HG03432 (cell line): ENCODE measurements at regions not wholly inside any gene's neighbourhood (a gene's known extent, or its start where the extent isn't known, plus 50 kb on each side); places are given as distances from the start of the nearest gene placed in this dataset.
"Not testable (repeated sequence)": the region's sequence is repeated elsewhere in the genome, so short reads cannot be mapped to it uniquely, and the experiment has no call there.

Experiments
- ATAC-seq: cut with Tn5 transposase; IDR thresholded peaks from one replicate; pipeline ENCODE4 v1.9.1; 2021; ENCODE audit warnings: mild to moderate bottlenecking, moderate library complexity; ENCODE audit not compliant: unreplicated experiment

DNA sequence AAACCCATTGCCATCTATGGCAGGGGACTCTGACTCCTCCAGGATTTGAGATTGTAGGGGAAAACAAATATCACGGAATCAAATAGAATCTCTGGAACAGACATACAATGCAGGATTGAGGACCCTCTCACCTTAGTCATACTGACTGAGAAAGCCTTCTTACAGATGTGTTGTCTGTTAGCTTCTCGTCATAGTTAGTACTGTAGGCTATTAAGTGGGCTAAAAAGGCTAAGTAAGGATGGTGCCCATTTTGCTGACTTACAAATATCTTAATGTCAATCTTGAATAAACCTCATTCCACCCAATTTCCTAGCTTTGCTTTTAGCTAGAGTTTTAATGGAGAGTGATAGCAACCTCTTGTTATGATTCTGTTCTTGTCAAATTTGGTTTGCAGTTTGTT, 352.4 kb downstream of the QKI start:
- no peak for ATAC-seq

DNA sequence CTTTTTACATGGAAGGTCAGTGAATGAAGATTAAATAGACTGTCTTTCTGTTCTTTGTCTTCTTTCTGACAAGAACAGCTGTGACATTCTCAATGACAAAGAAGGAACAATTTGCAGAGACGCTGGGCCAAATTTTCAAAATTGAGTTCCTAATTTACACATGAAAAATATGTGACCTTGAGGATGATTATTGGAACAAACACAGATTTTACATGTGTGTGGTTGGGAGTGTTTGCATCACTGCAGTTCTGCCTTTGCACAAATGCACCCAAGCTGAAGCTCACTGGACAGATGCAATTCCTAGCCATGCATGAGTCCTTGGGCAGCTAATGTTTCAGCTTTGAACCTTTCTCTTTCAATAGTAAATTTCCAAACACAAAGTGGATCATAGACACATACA, 350.8 kb downstream of the QKI start:
- no peak for ATAC-seq

DNA sequence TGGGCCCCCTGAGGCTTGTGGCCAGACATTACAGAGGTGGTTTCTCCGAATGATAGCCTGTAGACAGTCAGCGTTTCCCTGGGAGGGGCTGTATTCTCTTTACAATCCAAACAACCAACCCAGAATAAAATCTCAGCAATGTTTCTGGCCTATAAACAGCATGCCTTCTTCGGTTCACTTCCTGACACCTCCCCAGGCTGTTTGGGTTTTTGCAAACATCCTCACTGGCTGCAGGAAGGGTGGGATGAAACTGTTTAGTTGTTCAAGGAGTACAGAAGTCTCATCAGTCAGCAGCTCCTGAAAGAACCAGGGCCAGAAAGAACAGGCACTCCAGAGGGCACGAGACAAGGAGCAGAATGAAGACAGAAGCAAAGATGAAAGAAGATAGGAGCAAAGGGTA, 350.0 kb downstream of the QKI start:
- ATAC-seq = no peak

DNA sequence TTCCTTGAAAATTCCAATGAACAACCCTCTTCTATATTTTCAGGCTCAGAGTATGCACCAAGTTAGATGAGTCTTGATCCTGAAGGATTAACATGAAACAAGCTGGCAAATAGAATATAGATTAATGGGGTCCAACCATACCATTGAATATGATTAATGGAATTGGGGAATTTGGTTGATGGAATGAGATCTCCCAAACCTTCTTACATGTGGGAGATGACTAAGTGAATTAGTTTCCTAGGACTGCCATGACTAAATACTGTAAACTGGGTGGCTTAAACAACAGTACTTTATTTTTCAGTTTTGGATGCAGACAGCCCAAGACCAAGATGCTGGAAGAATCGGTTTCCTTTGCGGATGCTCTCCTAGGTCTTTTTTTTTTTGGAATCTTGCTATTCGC, 347.0 kb downstream of the QKI start:
- ATAC-seq = no peak

DNA sequence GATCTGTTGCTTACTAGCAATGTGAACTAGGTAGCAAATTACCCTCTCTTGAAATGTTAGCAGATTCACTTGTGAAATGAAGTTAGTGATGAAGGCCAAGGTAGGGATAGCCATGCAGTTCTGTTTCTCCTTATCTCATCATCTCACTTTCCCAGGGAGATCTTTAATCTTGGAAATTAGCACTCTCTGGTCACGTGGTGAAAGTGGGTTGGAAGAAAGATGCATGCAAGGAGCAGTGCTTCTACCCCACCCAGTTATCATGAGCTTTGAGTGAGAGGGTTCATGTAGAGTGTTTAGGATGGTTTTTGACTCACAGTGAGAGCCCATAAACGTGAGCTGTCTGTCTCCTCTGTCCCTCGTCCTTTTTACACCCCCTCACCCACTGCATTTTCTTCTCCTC, 346.3 kb downstream of the QKI start:
- no peak for ATAC-seq

DNA sequence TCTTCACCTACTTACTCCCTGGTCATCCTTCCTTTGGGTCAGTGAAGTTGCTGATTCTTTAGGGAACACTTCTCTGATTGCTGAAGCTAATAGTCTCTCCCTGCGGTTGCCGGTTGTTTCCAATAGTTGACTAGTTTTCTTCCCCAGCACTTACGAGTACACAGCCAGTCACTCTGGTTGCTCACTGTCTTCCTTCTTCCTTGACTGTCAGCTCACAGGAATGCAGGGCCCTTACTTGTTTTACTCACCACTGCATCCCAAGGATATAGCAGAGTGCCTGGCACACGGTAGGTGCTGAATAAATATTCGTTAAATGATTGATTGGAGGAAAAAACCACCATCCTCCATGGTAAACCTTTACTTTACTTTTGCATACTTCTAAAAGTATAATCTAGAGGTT, 345.0 kb downstream of the QKI start:
- ATAC-seq = no peak

DNA sequence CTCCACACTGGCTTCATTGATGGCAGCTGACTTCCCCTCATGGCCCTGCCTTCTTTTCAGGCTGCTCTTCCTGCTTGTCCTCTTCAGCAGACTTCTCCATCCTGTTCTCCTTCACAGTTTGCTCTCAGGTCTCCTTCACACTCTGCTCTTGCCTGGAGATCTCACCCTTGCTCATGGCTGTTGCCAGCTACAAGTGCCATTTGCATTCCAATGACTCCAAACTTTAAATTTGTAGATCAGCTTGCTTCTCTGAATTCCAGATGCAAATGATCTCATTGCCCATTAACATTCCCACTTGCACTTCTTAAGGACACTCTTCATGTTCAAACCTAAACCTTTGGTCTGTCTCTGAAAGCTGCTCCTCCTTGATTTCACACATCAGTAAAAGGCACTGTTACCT, 343.0 kb downstream of the QKI start:
- no peak for ATAC-seq

DNA sequence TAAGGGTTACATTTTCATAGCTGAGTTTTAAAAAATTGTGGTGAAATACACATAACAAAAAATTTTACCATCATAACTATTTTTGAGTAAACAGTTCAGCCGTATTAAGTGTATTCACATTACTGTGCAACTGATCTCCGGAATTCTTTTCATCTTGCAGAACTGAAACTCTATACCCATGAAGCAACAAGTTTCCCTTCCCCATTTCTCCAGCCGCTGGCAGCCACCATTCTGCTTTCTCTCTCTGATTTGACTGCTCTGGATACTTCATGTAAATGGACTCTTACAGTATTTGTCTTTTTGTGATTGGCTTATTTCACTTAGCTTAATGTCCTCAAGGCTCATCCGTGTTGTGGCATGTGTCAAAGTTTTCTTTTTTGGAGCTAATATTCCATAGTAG, 341.6 kb downstream of the QKI start:
- ATAC-seq = peak; percentile 100

DNA sequence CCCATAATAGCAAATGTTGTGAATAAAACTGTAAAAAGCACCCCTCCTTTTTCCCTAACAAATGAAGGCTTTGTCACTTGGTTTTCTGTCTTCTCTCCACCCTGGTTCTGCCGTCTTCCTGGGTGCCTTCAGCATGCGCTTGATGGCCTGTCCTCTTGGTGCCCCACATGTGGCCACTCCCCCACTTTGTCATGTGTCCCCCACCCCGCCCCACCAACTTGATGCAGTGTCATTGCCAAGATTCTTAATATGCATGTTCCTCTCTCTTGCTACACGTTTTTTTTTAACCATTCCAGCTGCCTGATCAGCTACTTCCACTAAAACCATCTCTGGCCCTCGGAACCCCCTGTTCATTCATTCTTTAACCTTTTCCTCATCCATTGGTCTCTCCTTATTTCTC, 340.3 kb downstream of the QKI start:
- ATAC-seq = no peak

DNA sequence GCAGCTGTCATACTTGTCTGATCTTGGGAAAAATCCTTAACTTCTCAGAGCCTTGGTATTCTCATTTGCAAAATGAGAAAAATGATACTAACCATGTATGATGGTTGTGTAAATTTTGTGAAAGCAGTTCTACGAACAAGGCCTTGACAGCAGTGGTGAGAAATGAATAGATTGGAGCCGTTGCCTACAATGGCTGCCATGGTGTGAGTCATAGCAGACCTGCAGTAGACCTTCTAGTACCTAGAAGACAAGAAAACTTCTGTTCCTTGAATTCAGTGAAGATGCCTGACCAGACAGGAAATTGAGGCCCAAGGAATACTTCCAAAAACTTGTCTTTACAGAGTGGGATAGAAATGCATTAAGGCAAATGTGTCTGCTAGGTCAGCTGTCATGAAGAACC, 338.9 kb downstream of the QKI start:
- ATAC-seq = no peak

DNA sequence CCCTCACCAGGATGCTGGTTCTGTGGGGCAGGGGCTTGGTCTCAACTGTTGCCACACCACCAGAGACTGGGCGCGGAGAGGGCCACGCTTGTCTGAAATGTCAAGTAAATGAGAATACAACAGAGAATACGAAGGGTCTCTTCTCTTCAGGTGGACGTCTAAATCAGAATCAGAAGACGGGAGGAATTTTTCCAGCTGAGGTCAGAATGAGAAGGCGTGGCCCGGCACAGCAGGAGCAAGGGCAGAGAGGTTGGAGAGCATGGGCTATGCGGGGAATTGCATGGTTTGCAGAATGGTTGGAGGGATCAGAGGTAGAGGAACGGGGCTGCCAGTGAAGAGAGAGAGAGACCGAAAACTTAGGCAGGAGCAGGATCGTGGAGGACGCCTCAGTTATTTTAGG, 337.9 kb downstream of the QKI start:
- no peak for ATAC-seq

DNA sequence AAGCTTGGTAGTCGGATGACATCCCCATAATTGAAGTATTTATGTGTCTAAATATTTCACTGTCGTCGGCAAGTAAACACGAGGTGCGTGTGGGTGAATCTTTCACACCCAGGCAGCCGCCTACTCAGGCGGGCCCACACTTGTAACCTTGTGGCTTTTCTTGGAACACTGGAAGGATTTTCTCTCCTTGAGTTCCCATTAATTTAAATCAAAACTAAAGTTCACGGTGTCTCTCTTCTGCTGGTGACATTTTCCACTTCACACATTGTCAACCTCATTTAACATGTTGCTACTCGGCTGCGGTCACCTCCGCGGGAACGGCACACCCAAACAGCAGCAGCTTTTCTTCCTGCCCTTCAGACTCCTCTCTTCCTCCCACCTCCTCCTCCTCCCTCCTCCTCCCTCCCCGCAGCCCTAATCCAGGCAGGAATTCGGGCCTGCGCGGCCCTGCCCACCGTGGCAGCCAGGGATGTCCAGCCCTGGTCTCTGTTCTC, 336.6 kb downstream of the QKI start:
- no peak for ATAC-seq

DNA sequence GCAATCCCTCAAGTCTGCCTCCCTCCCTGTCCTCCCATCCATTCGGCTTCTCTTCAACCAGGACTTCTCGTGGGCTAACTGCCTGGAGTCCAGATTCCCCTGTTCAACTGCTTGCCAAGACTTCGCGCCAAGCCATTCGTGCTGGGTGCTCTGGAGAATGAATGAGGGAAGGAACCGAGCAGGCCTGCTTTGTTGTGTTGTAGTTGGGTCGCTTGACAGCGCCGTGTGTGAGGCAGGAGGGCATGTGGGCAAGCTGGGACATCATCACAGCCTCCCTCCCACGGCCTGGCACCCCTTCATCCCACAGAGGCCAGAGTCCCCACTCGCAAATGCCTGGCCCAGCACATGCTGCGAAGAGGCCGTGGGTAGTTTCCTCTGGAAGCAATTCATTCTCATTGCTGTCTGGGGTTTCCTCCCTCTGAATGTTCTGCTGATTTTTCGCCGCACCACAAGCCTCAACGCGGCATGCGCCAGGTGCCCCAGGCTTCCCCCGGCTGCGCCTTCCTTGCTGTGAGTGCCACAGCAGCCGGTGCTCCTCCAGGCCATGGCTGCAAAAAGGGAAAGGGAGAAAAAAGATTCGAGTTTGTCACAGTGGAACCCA, 336.0 kb downstream of the QKI start:
- ATAC-seq = no peak

DNA sequence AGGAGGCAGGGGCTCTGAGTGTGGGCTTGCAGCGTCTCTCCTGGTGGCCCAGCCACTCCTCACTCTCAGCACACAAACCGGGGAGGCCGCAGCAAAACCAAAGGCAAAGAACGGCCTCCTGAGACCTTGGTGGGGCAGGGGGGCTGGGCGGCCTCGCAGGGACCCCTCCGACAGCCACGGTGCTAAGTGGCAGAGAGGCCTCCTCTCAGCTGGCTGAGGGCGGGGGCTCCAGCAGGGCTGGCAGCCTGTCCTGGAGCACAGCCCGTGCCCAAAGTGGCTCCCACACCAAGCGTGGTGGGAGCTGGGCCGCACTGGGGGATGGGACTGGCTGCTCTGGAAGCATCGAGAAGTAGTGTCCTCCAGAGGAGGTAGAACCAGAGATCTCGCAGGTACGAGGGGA, 334.4 kb downstream of the QKI start:
- no peak for ATAC-seq

DNA sequence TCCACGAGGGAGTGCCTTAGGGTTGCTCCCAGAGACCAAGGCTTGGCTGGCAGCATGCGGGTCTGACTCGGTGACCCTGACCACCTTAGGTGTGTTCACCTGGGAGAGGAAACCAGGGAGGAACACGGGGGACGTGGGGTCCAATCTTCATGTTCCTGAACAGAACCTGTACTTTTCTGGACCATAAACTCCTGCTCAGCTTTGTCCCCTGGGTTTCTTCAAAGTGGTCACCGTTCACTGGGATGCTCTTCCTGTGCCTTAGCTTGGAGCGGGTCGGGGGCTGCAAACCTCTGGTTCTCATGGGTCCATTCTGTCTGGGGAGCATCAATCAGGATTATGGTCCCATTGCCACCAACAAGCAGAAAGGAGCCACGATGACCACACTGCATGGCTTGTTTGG, 333.5 kb downstream of the QKI start:
- no peak for ATAC-seq

DNA sequence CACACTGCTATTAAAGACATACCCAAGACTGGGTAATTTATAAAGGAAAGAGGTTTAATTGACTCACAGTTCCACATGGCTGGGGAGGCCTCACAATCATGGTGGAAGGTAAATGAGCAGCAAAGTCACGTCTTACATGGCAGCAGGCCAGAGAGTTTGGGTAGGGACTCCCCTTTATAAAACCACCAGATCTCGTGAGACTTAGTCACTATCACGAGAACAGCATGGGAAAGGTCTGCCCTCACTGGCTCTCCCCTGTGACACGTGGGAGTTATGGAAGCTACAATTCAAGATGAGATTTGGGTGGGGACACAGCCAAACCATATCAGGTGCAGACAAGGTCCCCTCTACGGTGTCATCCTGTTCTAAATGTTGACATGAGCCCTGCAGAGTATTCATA, 332.5 kb downstream of the QKI start:
- not testable (repeated sequence) for ATAC-seq

DNA sequence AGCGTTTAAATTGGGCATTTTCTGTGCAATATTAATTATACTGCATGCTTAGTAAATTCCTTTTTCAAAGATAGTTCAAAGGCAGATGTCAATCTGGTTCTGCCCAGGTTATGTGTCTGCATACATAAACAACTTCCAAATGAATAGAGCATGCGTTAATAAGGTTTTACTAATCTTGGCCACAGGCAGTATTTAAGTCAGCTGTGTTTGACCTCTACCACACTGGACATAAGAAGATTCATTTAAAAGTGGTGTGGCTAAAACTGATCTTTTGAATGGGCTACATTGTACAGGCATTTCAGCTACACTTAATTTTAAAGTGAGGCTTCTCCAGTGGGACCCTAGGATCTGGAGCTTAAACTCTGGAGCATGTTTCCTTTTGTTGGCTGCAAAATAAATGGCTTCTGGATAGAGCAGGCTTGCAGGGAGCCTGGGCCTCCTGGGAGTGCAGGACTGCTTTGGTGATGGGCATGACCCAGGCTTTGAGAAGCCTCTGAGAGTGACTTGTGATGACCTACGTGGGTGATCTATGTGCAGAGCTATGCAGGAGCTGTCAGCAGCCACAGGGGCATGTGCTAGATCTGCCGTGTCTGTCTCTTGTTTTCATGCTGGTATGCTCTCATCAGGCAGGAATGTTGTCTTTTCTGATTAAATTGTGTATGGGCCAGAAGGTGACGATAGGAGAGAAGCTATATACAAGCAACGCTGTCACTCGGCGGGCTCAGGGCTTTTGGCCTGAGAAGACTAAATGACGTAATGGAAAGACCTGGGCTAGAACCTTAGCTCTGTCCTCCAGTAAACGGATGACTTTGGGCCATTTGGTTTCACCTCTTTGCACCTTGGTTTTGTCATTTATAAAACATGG, 331.2 kb downstream of the QKI start:
- no peak for ATAC-seq

DNA sequence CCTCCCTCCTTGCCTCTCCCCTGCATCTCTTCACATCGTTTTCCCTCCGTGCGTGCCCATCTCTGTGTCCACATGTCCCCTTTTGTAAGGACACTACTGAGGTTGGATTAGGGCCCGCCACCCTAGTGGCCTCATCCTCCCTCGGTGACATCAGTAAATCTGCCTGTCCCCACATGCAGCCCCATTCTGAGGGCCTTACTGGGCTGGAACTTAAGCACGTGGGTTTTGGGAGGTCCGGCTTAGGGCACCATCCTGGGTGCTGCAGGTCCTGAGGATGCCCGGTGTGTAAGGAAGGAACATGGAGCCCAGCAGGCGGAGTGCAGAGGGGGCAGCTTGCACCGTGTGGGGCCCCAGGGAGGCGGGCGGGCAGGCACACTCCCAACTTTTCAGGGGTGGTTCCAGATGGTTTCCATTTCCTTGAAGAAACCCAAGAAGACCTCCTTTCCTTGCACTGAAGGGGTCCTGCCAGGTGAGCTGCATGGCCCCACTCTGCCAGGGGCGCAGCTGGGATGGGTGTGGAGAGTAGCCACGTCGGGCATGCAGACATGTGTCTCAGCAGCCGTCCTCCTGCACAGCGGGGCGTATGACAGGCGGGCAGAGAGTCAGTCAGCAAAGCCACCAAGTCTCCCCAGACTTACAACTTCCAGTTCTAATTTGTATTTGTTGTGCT, 329.9 kb downstream of the QKI start:
- no peak for ATAC-seq

DNA sequence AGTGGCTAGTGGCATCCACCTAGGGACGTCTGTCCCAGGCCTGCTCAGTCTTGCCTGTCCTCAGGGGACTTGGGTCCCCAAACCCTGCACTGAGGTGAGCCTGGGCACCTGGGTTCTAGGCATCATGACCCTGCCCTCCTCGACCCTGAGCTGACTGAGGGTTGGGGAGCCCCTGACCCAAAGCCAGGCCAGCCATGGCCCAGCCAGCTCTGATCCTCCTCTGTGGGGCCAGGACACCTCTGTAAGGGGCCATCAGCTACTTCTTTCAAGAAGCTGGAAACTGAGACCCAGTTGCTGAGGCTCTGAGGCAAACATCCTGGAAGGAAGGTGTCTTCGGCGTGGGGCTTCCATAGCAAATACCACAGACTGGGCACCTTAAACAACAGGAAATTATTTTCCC, 329.3 kb downstream of the QKI start:
- ATAC-seq = no peak

DNA sequence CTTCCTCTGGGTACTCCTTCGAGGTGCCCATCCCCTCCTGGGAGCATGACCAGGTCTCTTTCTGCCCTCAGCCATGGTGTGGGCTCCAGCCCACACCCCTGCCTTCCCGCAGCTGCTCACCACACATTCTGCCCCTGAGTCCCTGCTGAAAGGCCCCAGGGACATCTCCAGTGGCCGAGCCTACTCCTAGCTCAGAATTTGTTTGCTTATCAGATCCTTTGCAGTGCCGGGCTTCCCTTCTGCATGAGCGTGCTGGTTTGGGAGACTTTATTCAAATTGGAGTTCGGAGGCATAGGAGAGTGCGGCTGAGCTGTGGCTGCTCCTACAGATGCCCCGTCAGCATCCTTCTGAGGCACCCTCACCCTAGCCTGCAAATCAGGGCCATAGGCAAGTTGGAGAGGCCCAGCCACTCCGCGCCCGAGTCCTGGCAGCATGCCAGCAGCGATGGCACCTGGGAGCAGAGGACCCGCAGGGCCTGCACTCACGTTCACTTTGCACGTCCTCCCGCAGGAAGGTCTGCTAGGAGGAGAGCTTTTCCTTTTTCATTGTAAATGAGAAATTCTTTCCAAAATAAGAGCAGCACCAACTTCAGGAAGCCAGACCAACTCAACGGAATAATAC, 327.3 kb downstream of the QKI start:
- ATAC-seq = no peak

DNA sequence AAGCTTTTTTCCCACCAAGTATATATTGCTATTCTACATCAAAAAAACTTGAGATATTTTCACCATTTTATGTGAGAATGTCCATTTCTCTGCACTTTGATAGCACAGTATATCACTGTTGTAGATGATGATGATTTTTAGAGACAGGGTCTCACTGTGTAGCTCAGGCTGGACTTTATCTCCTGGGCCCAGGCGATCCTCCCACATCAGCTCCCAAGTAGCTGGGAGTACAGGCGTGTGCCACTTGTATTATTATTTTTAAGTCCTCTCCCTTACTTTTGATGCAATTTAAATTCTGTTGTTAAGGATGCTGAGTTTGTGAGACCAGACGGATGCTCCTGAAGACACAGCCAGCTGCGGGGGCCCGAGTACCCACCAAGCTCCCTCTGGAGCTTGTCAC, 326.8 kb downstream of the QKI start:
- no peak for ATAC-seq

DNA sequence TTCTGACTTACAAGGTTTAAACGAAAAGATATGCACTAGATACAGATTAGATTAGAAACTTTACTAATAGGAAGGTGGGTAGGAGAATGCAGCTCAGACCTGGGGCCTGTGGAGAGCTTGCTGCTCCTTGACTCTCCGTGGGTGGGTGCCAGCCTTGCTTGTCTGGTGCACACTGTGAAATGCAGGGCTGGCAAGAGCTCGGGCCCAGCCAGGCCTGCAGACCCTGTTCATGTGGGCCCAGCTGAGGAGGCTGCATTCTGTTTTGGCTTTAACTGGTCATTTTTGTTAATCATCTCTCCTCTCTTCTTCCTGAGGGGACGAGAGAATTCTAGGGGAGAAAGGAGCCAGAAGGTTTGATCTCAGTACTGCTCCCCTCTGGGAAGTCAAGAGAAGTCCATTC, 325.4 kb downstream of the QKI start:
- no peak for ATAC-seq
